Activated CD8-positive, alpha-beta T cell treated with anti-CD3 and anti-CD28 coated beads for 36 hours (primary cell): ENCODE measurements at regions not wholly inside any gene's neighbourhood (a gene's known extent, or its start where the extent isn't known, plus 50 kb on each side); places are given as distances from the start of the nearest gene placed in this dataset.

Source experiments
- ATAC-seq: fragments of 200-7000 bp; cut with Tn5 transposase; one replicate; pipeline ENCODE4 v1.10.0; 2021; ENCODE audit warnings: mild to moderate bottlenecking, moderate library complexity
- CTCF ChIA-PET: fragments of 350-600 bp; sonication (Branson Sonifier 250); formaldehyde crosslinking; loops from one replicate; lab custom pipeline; 2021; ENCODE audit warnings: antibody characterized with exemption; lab: Charles Lee
- POLR2A ChIA-PET: fragments of 350-600 bp; sonication (Branson Sonifier 250); formaldehyde crosslinking; loops from one replicate; lab custom pipeline; 2021; ENCODE audit warnings: antibody characterized with exemption; lab: Charles Lee
- DNase-seq: peaks from one replicate; pipeline ENCODE4 v3.0.0-alpha.2; 2020
- H3K27ac Mint-ChIP-seq: one replicate; pipeline ENCODE4 v1.8.0; 2021; ENCODE audit warnings: mild to moderate bottlenecking, mixed read lengths
- H3K27me3 Mint-ChIP-seq: one replicate; pipeline ENCODE4 v1.8.0; 2021; ENCODE audit warnings: mixed read lengths
- H3K36me3 Mint-ChIP-seq: one replicate; pipeline ENCODE4 v1.8.0; 2021; ENCODE audit warnings: low read depth, mixed read lengths
- H3K4me1 Mint-ChIP-seq: one replicate; pipeline ENCODE4 v1.8.0; 2021; ENCODE audit warnings: low read depth, mixed read lengths
- H3K4me3 Mint-ChIP-seq: one replicate; pipeline ENCODE4 v1.8.0; 2021; ENCODE audit warnings: mild to moderate bottlenecking, moderate library complexity, mixed read lengths
- H3K9me3 Mint-ChIP-seq: one replicate; pipeline ENCODE4 v1.8.0; 2021; ENCODE audit warnings: mixed read lengths
- CTCF ChIP-seq: fragments of 200-600 bp; IDR thresholded peaks from one replicate; pipeline ENCODE4 v1.8.0; 2022; ENCODE audit warnings: antibody characterized with exemption, mild to moderate bottlenecking
- intact Hi-C: fragments of 100-400 bp; cut with micrococcal nuclease; formaldehyde crosslinking; loops from one replicate; pipeline ENCODE4 v1.10.0; 2022

DNA sequence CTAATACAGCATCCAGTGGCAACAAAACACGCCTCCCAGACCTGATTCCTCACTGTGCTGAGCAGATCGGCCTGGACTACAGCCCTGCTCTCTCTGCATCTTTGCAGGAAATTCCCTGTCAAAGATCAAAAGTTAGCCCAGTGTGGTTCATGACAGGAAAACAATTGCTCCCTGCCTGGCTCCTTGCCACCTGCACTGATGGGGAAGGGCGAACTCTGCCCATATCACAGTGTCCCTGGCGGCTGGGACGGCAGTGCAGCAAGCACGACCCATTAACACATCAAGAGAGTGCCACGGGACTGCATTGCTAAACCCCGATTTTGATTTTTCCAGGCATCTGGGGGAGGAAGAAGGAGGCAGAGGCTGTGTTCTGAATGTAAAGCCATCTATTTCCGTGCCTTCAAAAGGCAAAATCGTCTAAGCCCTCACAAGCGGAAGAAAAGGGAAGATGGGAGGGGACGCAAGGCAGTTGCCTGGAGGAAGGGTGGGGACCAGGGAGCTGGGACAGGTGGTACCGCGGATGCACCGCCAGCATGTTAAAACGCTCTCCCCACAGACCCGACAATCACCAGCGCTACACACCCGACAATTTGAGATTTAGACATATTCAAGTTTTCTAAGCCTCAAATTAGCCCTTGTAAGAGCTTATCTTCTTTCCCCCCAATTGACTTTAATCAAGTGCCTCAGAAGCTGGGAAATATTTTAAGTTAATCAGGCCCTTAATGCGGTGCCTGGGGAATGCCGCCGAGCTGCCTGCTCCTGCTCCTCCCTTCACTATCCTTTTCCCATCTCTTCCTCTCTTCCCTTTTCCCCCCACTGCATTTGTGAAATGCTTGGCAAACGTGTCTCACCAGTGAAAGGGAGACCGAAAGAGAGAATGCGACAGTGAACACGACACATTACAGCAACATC lies 238.8 kb upstream of the CDH5 start:
- ATAC-seq = no peak
- H3K9me3 Mint-ChIP-seq = no peaks in the 10 kb centered on the region
- intact Hi-C loops = no loop called here
- DNase-seq = no peak
- H3K27ac Mint-ChIP-seq = no peak overlapping the region
- peaks cover 37% of the 10 kb centered on the region for H3K27me3 Mint-ChIP-seq
- no peaks in the 10 kb centered on the region for H3K36me3 Mint-ChIP-seq
- POLR2A ChIA-PET = no interaction called here
- no peak for TF ChIP-seq CTCF
- no peak overlapping the region for H3K4me3 Mint-ChIP-seq
- no peaks in the 10 kb centered on the region for H3K4me1 Mint-ChIP-seq
- CTCF ChIA-PET = no interaction called here

GRCh38 chr16:66121466-66121865 lies 245.0 kb upstream of the CDH5 start:
- DNase-seq (no peak), ATAC-seq (no peak)
- TF ChIP-seq CTCF = no peak
- Mint-ChIP-seq H3K4me1 (no peaks in the 10 kb centered on the region), H3K9me3 (no peaks in the 10 kb centered on the region), H3K4me3 (no peak overlapping the region), H3K36me3 (no peaks in the 10 kb centered on the region), H3K27ac (no peak overlapping the region), H3K27me3 (peaks cover 9% of the 10 kb centered on the region)
- intact Hi-C loops = no loop called here
- CTCF ChIA-PET = no interaction called here
- POLR2A ChIA-PET = no interaction called here

DNA sequence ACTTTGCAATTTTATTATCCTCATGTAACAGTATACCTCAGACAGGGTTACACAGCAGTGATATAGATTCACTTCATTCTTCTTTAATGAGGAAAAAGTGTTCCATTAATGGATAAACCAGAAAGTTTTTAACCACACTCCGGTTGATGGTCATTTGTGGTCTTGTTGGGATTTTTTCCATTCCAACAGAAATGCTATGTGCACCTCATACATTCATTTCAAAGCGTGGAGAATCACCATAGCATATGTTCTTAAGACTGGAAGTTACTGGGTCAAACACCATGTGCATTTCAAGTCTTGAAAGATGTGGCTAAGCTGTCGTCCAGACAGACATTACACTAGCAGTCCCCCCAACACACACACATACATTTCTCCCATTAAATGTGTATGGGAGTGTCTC lies 245.8 kb upstream of the CDH5 start:
- ChIA-PET CTCF (no interaction called here), POLR2A (no interaction called here)
- Mint-ChIP-seq H3K4me1 (no peaks in the 10 kb centered on the region), H3K27me3 (peaks cover 6% of the 10 kb centered on the region), H3K36me3 (no peaks in the 10 kb centered on the region), H3K4me3 (no peak overlapping the region), H3K27ac (no peak overlapping the region), H3K9me3 (no peaks in the 10 kb centered on the region)
- no peak for TF ChIP-seq CTCF
- ATAC-seq (no peak), DNase-seq (no peak)
- intact Hi-C loops = no loop called here

GRCh38 chr16:66116163-66117002 lies 250.1 kb upstream of the CDH5 start:
- Mint-ChIP-seq H3K9me3 (no peaks in the 10 kb centered on the region), H3K36me3 (no peaks in the 10 kb centered on the region), H3K27ac (no peak overlapping the region), H3K4me1 (no peaks in the 10 kb centered on the region), H3K27me3 (no peaks in the 10 kb centered on the region), H3K4me3 (no peak overlapping the region)
- no peak for TF ChIP-seq CTCF
- no peak for ATAC-seq
- POLR2A ChIA-PET = no interaction called here
- no peak for DNase-seq
- CTCF ChIA-PET = no interaction called here
- intact Hi-C loops = no loop called here

- ATAC-seq = no peak
- Mint-ChIP-seq H3K27me3 (no peaks in the 10 kb centered on the region), H3K4me1 (no peaks in the 10 kb centered on the region), H3K36me3 (no peaks in the 10 kb centered on the region), H3K4me3 (no peak overlapping the region), H3K27ac (no peak overlapping the region), H3K9me3 (no peaks in the 10 kb centered on the region)
- DNase-seq = no peak
- intact Hi-C loops = no loop called here
- ChIA-PET CTCF (no interaction called here), POLR2A (interaction anchor here (0.6 kb wide), 1 partner anchor 199 kb away, joined by 3 read pairs; no protein-coding TSS in a partner anchor)
- no peak for TF ChIP-seq CTCF
Measured at GRCh38 chr16:66115373-66115772, 251.1 kb upstream of the CDH5 start.
